K562 (cell line): ENCODE measurements at regions not wholly inside any gene's neighbourhood (a gene's known extent, or its start where the extent isn't known, plus 50 kb on each side); places are given as distances from the start of the nearest gene placed in this dataset.
A peak's percentile ranks its signal among the peaks of the same experiment; 100 is the strongest.

Experiments used
- DACH1 ChIP-seq: fragments of 450-650 bp; IDR thresholded peaks from 2 replicates; pipeline ENCODE4 v1.6.1; 2018; ENCODE audit not compliant: partially characterized antibody
- HDGF ChIP-seq: fragments of 450-650 bp; IDR thresholded peaks from 2 replicates; pipeline ENCODE4 v1.6.1; 2016
- OTX1 ChIP-seq: fragments of 450-650 bp; formaldehyde crosslinking; IDR thresholded peaks from 2 replicates; pipeline ENCODE4 v1.4.0; 2022; ENCODE audit warnings: mild to moderate bottlenecking
- TF ChIP-seq, protein P1 (sequence below): fragments of 250-450 bp; sonication (Bioruptor Pico); IDR thresholded peaks from 2 replicates; pipeline ENCODE4 v1.5.0; 2021; ENCODE audit warnings: mild to moderate bottlenecking, moderate library complexity
- TF ChIP-seq, protein P2 (sequence below), 2 experiments: fragments of 450-650 bp in 1 of 2; sonication (generic) in 1 of 2; formaldehyde crosslinking in 1 of 2; IDR thresholded peaks; 2 replicates each; pipeline versions ENCODE4 v1.7.1 to v1.9.0; 2016 to 2022; ENCODE audit warnings: inconsistent platforms in 1 of 2, mild to moderate bottlenecking in 1 of 2, missing genetic modification reagents in 1 of 2
- TF ChIP-seq, protein P3 (sequence below): fragments of 450-650 bp; IDR thresholded peaks from 2 replicates; pipeline ENCODE4 v1.6.1; 2017; ENCODE audit warnings: mild to moderate bottlenecking, moderate library complexity

DNA sequence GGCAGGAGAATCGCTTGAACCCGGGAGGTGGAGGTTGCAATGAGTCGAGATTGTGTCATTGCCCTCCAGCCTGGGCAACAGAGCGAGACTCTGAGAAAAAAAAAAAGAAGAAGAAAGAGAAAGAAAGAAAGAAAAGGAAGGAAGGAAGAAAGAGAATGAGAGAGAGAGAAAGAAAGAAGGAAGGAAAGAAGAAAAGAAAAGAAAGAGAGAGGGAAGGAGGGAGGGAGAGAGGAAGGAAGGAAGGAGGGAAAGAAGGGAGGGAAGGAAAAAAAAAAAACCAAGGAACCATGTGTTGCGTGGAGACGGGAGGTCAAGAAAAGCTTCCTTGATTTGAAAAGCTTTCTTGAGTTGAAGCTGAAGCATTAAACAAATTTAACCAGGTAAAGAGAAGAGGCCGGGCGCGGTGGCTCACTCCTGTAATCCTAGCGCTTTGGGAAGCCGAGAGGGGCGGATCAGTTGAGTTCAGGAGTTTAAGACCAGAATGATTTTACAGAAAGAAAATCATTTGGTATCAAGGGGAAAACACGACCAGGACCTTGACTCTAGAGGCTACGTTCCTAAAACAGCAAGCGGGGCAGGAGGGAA is 90.5 kb upstream of the PRSS16 start (continued):
- TF ChIP-seq, protein P1, sequence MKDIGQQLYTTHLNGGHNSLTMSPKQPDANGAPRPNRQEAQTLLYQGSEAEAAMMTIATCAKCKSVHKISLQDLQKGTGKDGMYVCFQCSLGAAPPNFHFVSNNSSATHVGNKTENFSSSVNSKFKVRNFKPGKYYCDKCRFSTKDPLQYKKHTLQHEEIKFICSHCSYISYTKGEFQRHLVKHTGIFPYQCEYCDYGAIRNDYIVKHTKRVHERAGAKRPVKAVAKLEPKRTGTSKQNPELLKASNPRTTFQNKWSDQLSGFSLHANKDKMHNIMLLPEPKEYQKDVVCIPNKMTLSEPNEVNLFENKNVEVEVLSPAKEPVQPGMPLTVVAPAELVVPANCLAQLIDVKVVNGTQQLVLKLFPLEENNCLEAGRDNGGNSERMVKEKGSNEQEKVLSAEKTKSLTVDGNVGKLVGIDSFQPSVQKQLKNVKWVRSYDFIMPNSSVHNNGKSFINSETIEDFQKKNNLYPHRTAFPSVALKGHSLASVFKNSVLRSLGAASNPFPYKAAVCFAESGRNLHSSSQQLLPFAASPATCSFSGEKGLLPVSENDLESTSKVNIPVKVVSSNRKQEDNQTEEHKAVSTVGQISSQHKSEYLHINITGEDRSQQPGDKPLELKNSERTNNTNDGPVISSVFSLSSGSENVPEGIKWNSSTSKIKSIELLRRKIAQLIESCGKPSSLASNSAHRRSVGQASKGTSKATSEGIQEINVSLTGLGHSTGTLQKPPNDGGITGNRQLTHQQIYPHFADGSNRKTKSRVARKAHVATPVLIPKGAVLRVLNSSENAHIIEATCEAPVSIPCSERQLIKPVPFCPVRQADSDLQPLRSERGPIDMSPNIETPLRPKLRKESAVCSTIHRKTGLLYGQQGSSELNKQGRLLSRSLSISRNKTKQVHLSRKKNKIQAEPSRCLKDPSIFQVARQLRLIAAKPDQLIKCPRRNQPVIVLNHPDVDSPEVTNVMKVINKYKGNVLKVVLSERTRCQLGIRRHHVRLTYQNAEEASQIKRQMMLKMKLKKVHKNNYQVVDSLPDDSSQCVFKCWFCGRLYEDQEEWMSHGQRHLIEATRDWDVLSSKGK (CRISPR knock-in tag): no peak
- TF ChIP-seq HDGF: 0 out of 2 replicates have a peak, but pooled peaks have one; percentile 65
- TF ChIP-seq DACH1: no peak
- peak; percentile 78; the same call in 1 of the 2 replicates for TF ChIP-seq OTX1
- TF ChIP-seq, protein P2, sequence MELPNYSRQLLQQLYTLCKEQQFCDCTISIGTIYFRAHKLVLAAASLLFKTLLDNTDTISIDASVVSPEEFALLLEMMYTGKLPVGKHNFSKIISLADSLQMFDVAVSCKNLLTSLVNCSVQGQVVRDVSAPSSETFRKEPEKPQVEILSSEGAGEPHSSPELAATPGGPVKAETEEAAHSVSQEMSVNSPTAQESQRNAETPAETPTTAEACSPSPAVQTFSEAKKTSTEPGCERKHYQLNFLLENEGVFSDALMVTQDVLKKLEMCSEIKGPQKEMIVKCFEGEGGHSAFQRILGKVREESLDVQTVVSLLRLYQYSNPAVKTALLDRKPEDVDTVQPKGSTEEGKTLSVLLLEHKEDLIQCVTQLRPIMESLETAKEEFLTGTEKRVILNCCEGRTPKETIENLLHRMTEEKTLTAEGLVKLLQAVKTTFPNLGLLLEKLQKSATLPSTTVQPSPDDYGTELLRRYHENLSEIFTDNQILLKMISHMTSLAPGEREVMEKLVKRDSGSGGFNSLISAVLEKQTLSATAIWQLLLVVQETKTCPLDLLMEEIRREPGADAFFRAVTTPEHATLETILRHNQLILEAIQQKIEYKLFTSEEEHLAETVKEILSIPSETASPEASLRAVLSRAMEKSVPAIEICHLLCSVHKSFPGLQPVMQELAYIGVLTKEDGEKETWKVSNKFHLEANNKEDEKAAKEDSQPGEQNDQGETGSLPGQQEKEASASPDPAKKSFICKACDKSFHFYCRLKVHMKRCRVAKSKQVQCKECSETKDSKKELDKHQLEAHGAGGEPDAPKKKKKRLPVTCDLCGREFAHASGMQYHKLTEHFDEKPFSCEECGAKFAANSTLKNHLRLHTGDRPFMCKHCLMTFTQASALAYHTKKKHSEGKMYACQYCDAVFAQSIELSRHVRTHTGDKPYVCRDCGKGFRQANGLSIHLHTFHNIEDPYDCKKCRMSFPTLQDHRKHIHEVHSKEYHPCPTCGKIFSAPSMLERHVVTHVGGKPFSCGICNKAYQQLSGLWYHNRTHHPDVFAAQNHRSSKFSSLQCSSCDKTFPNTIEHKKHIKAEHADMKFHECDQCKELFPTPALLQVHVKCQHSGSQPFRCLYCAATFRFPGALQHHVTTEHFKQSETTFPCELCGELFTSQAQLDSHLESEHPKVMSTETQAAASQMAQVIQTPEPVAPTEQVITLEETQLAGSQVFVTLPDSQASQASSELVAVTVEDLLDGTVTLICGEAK (IDR thresholded peaks at IDR 0.05): peak; percentile 72
- TF ChIP-seq, protein P2 (CRISPR knock-in tag; IDR thresholded peaks at IDR 0.05): no peak
- TF ChIP-seq, protein P3, sequence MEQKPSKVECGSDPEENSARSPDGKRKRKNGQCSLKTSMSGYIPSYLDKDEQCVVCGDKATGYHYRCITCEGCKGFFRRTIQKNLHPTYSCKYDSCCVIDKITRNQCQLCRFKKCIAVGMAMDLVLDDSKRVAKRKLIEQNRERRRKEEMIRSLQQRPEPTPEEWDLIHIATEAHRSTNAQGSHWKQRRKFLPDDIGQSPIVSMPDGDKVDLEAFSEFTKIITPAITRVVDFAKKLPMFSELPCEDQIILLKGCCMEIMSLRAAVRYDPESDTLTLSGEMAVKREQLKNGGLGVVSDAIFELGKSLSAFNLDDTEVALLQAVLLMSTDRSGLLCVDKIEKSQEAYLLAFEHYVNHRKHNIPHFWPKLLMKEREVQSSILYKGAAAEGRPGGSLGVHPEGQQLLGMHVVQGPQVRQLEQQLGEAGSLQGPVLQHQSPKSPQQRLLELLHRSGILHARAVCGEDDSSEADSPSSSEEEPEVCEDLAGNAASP: no peak
